WI38 (cell line): ENCODE measurements at regions not wholly inside any gene's neighbourhood (a gene's known extent, or its start where the extent isn't known, plus 50 kb on each side); places are given as distances from the start of the nearest gene placed in this dataset.

Experiments used
- H3K4me3 ChIP-seq: 2 replicates; pipeline ENCODE4 v1.5.1; 2011; ENCODE audit warnings: low read depth, mild to moderate bottlenecking, control low read depth, low read length
- TF ChIP-seq, protein P1 (sequence below): IDR thresholded peaks from 2 replicates; pipeline ENCODE4 v1.5.1; 2012; ENCODE audit warnings: low read depth, mild to moderate bottlenecking, control low read depth, low read length

DNA sequence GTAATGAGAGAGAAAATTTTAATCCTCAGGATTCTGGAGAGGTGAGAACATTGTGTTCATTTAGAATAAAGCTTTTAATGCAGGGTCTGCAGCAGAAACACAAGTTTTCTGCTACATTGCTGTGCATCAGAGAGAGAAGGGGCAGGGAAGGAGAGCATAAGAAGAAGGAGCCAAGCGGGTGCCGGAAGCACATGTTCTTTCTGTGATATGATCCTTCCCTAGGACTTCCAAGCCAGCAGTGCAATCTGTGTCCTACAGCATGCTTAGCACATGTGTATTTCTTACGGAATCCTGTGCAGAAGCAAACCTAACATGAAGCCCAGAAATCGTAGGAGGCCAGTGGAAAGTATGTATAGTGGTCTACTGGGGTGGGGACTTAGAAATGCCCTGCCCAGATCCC, 458.3 kb upstream of the BRINP1 start:
- no peak overlapping the region for H3K4me3 ChIP-seq
- TF ChIP-seq, protein P1, sequence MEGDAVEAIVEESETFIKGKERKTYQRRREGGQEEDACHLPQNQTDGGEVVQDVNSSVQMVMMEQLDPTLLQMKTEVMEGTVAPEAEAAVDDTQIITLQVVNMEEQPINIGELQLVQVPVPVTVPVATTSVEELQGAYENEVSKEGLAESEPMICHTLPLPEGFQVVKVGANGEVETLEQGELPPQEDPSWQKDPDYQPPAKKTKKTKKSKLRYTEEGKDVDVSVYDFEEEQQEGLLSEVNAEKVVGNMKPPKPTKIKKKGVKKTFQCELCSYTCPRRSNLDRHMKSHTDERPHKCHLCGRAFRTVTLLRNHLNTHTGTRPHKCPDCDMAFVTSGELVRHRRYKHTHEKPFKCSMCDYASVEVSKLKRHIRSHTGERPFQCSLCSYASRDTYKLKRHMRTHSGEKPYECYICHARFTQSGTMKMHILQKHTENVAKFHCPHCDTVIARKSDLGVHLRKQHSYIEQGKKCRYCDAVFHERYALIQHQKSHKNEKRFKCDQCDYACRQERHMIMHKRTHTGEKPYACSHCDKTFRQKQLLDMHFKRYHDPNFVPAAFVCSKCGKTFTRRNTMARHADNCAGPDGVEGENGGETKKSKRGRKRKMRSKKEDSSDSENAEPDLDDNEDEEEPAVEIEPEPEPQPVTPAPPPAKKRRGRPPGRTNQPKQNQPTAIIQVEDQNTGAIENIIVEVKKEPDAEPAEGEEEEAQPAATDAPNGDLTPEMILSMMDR, result no peak

DNA sequence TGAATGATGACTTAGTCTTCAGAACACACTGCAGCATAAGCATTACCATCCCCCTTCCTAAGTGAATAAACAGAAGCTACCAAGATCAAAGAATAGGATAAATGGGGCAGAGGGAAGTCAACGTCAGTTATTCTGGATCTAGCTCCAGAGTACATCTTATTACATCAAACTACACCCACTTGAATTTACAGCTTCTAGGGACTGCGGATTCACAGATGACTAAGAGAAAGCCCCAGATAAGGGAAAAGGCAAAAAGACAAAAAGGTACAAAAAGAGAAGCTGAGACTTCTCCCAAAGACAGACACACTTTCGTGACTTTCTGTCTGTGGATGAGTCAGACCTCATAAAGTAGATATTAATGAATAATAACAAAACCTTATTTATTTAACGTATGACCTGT, 457.9 kb upstream of the BRINP1 start:
- H3K4me3 ChIP-seq, result no peak overlapping the region
- TF ChIP-seq, protein P1, result no peak

DNA sequence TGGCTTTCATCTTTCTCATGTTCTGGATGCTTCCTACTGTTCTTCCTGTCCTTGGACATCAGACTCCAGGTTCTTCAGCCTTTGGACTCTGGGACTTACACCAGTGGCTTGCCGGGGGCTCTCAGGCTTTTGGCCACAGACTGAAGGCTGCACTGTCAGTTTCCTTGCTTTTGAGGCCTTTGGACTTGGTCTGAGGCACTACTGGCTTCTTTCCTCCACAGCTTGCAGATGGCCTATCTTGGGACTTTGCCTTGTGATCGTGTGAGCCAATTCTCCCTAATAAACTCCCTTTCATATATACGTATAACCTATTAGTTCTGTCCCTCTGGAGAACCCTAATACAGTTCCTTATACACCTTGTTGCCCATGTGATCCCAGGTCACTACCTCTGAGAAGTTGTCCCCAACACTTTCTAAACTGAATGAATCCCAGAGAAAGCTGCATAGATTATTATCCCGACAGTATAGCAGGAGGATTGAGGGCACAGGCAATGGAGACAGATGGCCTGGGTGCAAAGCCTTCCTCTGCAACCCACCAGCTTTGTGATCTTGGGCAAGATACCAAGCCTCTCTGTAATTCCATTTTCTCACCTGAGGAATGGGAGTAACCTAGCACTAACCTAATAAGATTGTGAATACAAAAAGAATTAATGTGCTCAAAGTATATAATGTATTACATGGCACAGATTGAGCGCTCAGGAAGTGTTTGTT, 449.6 kb upstream of the BRINP1 start:
- TF ChIP-seq, protein P1, result no peak
- no peak overlapping the region for H3K4me3 ChIP-seq

DNA sequence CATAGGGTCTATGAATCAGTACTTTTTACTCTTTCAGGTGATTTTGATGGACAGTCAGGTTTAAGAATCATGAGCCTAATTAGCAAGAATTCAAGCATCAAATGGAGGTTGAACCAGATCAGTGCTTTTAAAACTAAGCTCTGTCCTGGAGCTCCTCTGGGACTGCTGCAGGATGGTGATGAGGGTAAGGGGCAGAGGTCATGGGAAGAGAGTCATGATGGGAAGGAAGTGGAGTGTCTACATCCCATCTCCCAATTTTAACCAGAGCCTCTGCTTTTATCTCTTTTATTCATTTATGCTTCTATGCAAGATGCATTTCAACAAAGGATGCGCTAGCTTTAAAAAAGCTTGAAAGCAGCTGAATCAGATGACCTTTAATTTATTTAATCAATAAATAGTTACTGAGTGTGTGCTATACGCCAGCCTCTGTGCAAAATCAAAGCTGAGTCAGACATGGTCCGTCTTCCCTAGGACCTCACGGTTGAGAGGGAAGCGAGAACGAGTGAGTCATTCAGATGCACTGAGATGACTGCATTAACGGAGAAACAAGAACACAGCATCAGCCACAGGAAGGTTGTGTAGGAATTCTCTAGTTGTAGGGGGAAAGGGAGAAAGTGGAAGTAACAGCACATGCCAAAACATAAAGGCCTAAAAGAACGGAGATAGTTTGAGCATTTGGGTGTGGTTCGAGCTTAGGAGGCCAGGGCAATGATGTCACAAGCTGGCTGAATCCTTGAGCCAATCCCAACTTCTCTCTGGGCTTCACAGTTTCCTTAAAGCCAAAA, 441.6 kb upstream of the BRINP1 start:
- H3K4me3 ChIP-seq, result no peak overlapping the region
- TF ChIP-seq, protein P1, result no peak

DNA sequence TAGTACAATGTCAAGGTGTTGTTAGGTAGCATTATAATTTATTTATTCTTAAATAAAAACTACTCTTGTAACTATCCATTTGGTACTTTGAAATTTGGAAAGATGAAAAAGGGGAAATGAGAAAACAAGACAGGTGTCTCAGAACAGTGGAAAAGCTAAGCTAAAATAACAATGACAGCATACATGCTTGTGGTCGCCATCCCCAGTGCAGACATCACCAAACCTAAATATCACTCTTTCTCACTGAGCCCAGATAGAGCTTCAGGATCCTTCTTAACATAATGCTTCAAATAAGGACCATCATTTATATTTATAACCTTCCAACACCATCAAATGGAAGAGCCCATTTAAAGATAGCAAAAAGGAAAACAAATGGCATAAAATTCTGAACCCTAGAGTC, 434.4 kb upstream of the BRINP1 start:
- no peak overlapping the region for H3K4me3 ChIP-seq
- TF ChIP-seq, protein P1, result no peak

DNA sequence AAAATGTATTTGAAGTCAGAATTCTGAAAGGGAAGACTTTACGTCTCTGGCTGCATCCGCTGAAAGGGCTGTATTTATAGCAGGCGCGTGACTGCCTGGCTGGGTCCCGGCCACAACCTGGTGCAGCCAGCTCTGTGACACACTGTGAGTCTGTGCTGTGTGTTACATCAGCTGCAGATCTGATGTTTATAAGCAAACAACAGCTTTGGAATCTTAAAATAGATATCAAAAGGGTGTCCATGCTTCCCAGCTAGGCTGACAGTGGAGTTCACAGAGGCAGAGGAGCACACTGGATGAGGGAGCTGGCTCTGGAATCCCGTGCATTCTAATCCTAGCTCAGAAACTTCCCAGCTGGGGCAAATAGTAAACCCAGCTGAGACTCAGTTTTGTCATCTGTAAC, 433.4 kb upstream of the BRINP1 start:
- no peak overlapping the region for H3K4me3 ChIP-seq
- TF ChIP-seq, protein P1, result no peak

DNA sequence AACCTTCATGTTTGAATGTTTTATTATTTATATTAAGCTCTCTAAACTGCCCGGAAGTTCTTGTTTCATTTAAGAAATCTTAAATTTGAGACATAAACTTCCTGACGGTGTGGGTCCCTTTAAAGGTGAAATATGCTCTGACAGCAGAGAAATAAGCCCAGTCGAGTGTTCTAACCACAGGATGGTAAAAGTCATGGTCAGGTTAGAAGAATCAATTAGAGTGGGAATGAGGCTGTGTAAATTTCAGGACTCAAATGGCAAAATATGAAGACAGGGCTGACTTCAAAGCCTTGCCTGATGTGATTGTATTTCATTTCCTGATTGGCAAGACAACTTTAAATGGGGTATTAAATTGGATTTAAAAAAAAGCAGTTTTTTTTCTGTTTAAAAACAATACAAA, 432.9 kb upstream of the BRINP1 start:
- H3K4me3 ChIP-seq, result no peak overlapping the region
- TF ChIP-seq, protein P1, result no peak
